ENCODE measurements at regions not wholly inside any gene's neighbourhood (a gene's known extent, or its start where the extent isn't known, plus 50 kb on each side); places are given as distances from the start of the nearest gene placed in this dataset.

GRCh38 chr20:52529826-52530225, 338.2 kb upstream of the ZFP64 start:
- POLR2A ChIA-PET: no interaction called here
- DNase-seq (ENCODE audit: low read depth, low spot score): no peak

More at GRCh38 chr20:52529826-52530225, 338.2 kb upstream of the ZFP64 start:
- Histone ChIP-seq H3K4me3 (no peak overlapping the region), H3K4me1 (ENCODE audit: control insufficient read depth, insufficient read depth, low read length) (no peaks in the 10 kb centered on the region), H3K9me3 (replicated peaks; ENCODE audit: control insufficient read depth, insufficient read depth, low read length) (no peaks in the 10 kb centered on the region), H3K36me3 (ENCODE audit: control insufficient read depth in 2 of 2, insufficient read depth in 2 of 2, low read length in 1 of 2) (no peaks in the 10 kb centered on the region), H3K27me3 (replicated peaks in 1 of 2; ENCODE audit: control insufficient read depth in 2 of 2, insufficient read depth in 2 of 2, low read length in 1 of 2) (no peaks in the 10 kb centered on the region), H3K27ac (ENCODE audit: control insufficient read depth, insufficient read depth) (no peak overlapping the region), H2AFZ (ENCODE audit: control insufficient read depth, low read depth, low read length) (no peak overlapping the region), H3K4me2 (ENCODE audit: control insufficient read depth, insufficient read depth) (no peak overlapping the region), H3K79me2 (ENCODE audit: control insufficient read depth, insufficient read depth, low read length) (no peaks in the 10 kb centered on the region), H4K20me1 (ENCODE audit: control insufficient read depth, insufficient read depth) (no peaks in the 10 kb centered on the region), H3K9ac (ENCODE audit: control insufficient read depth, insufficient read depth, low read length) (no peak overlapping the region)
- SMC1A ChIA-PET (ENCODE audit: uncharacterized antibody, unreplicated experiment): interaction anchor here (0.6 kb wide), 1 partner anchor 504 kb away, joined by 3 read pairs; no protein-coding TSS in a partner anchor
- RAD21 ChIA-PET (ENCODE audit: unreplicated experiment): no interaction called here
- FAIRE-seq (no peak), ATAC-seq (no peak)
- in situ Hi-C loops (cut with MboI): no loop called here
- intact Hi-C loops (cut with micrococcal nuclease; ENCODE audit: unreplicated experiment): no loop called here
- TF ChIP-seq ZNF592 (IDR thresholded peaks at IDR 0.05): no peak
- TF ChIP-seq CEBPB (IDR thresholded peaks at IDR 0.05; ENCODE audit: borderline replicate concordance in 1 of 2, low read depth in 2 of 2, low read length in 2 of 2): no peak
- TF ChIP-seq, protein P1, sequence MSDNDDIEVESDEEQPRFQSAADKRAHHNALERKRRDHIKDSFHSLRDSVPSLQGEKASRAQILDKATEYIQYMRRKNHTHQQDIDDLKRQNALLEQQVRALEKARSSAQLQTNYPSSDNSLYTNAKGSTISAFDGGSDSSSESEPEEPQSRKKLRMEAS (IDR thresholded peaks at IDR 0.05; ENCODE audit: low read depth, low read length): no peak
- no peak for TF ChIP-seq MXI1 (IDR thresholded peaks at IDR 0.05; ENCODE audit: low read depth, low read length)
- BruUV-seq (replicated peaks): no TSS peak
- CTCF ChIA-PET: no interaction called here
- WGBS (ENCODE audit: insufficient coverage, insufficient replicate concordance, low lambda C conversion rate, missing lambda C conversion rate): 52% methylated on average over 7 of the region's 7 CpGs

Measured in GM12878 (cell line).